GM12865 (cell line): ENCODE measurements at regions not wholly inside any gene's neighbourhood (a gene's known extent, or its start where the extent isn't known, plus 50 kb on each side); places are given as distances from the start of the nearest gene placed in this dataset.

Source experiments
- DNase-seq: peaks from one replicate; pipeline ENCODE4 v3.0.0; 2010; ENCODE audit warnings: low read depth
- H3K4me3 ChIP-seq: 2 replicates; pipeline ENCODE4 v1.5.1; 2011; ENCODE audit warnings: mild to moderate bottlenecking, low read depth, low read length, control low read depth
- CTCF ChIP-seq: IDR thresholded peaks from 2 replicates; pipeline ENCODE4 v1.5.1; 2011; ENCODE audit warnings: low read length, control low read depth, low read depth, inconsistent platforms; ENCODE audit not compliant: insufficient read depth; ENCODE audit errors: missing control alignments

GRCh38 chr1:229710746-229711145 is 84.7 kb downstream of the URB2 start:
- no peak for TF ChIP-seq CTCF
- no peak overlapping the region for H3K4me3 ChIP-seq
- DNase-seq: no peak

GRCh38 chr1:229714306-229714705 is 88.3 kb downstream of the URB2 start:
- H3K4me3 ChIP-seq: no peak overlapping the region
- no peak for TF ChIP-seq CTCF
- no peak for DNase-seq

GRCh38 chr1:229714964-229715603 is 89.0 kb downstream of the URB2 start:
- H3K4me3 ChIP-seq: no peak overlapping the region
- peak; percentile 60 for DNase-seq
- peak; percentile 64 for TF ChIP-seq CTCF

- no peak overlapping the region for H3K4me3 ChIP-seq
- TF ChIP-seq CTCF: no peak
- no peak for DNase-seq
Measured at GRCh38 chr1:229716069-229716468, 90.0 kb downstream of the URB2 start.

GRCh38 chr1:229716704-229717103 is 90.7 kb downstream of the URB2 start:
- DNase-seq: no peak

GRCh38 chr1:229717786-229718576 is 91.9 kb downstream of the URB2 start:
- DNase-seq: peak; percentile 8
- no peak for TF ChIP-seq CTCF

More at GRCh38 chr1:229716704-229717103, 90.7 kb downstream of the URB2 start:
- no peak overlapping the region for H3K4me3 ChIP-seq
- no peak for TF ChIP-seq CTCF

More at GRCh38 chr1:229717786-229718576, 91.9 kb downstream of the URB2 start:
- H3K4me3 ChIP-seq: no peak overlapping the region
